Type B pancreatic cell (in vitro differentiated cells): ENCODE measurements at regions not wholly inside any gene's neighbourhood (a gene's known extent, or its start where the extent isn't known, plus 50 kb on each side); places are given as distances from the start of the nearest gene placed in this dataset.

Experiments used
- DNase-seq: peaks from one replicate; pipeline ENCODE4 v3.0.0; 2021; ENCODE audit warnings: mixed read lengths; ENCODE audit not compliant: unreplicated experiment; ENCODE audit errors: extremely low spot score
- H3K27ac Mint-ChIP-seq: 2 replicates; pipeline ENCODE4 v1.8.0; 2021; ENCODE audit warnings: mild to moderate bottlenecking, mixed read lengths
- H3K27me3 Mint-ChIP-seq: 2 replicates; pipeline ENCODE4 v1.8.0; 2021; ENCODE audit warnings: mixed read lengths
- H3K36me3 Mint-ChIP-seq: 2 replicates; pipeline ENCODE4 v1.8.0; 2021; ENCODE audit warnings: mixed read lengths
- H3K4me1 Mint-ChIP-seq: one replicate; pipeline ENCODE4 v1.8.0; 2021; ENCODE audit warnings: mixed read lengths; ENCODE audit not compliant: unreplicated experiment
- H3K4me3 Mint-ChIP-seq: 2 replicates; pipeline ENCODE4 v1.8.0; 2021; ENCODE audit warnings: mild to moderate bottlenecking, mixed read lengths
- H3K9me3 Mint-ChIP-seq: 2 replicates; pipeline ENCODE4 v1.8.0; 2021; ENCODE audit warnings: mixed read lengths
- TF ChIP-seq, protein P1 (sequence below): fragments of 200-600 bp; sonication (generic); conservative IDR thresholded peaks from 2 replicates; pipeline ENCODE4 v1.5.0; 2021; ENCODE audit warnings: antibody characterized with exemption, mild to moderate bottlenecking

DNA sequence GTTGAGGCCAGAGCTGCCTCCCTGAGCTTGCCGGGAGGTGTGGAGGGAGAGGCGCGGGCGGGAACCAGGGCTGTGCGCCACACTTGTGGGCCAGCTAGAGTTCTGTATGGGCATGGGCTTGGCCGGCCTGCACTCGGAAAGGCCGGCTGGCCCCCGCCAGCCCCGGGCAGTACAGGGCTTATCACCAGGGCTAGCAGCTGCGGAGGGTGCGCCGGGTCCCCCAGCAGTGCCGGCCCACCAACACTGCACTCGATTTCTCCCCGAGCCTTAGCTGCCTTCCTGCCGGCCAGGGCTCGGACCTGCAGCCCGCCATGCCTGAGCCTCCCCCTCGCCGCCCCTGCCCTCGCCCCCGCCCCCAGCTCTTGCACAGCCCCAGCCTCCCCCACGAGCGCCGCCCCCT is 472.7 kb downstream of the TFAP2A start:
- peaks cover 4% of the 10 kb centered on the region for H3K9me3 Mint-ChIP-seq
- no peaks in the 10 kb centered on the region for H3K36me3 Mint-ChIP-seq
- no peaks in the 10 kb centered on the region for H3K27me3 Mint-ChIP-seq
- H3K4me3 Mint-ChIP-seq: no peak overlapping the region
- no peak overlapping the region for H3K27ac Mint-ChIP-seq
- no peak for DNase-seq
- TF ChIP-seq, protein P1, sequence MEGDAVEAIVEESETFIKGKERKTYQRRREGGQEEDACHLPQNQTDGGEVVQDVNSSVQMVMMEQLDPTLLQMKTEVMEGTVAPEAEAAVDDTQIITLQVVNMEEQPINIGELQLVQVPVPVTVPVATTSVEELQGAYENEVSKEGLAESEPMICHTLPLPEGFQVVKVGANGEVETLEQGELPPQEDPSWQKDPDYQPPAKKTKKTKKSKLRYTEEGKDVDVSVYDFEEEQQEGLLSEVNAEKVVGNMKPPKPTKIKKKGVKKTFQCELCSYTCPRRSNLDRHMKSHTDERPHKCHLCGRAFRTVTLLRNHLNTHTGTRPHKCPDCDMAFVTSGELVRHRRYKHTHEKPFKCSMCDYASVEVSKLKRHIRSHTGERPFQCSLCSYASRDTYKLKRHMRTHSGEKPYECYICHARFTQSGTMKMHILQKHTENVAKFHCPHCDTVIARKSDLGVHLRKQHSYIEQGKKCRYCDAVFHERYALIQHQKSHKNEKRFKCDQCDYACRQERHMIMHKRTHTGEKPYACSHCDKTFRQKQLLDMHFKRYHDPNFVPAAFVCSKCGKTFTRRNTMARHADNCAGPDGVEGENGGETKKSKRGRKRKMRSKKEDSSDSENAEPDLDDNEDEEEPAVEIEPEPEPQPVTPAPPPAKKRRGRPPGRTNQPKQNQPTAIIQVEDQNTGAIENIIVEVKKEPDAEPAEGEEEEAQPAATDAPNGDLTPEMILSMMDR: no peak
- peaks cover 11% of the 10 kb centered on the region for H3K4me1 Mint-ChIP-seq

DNA sequence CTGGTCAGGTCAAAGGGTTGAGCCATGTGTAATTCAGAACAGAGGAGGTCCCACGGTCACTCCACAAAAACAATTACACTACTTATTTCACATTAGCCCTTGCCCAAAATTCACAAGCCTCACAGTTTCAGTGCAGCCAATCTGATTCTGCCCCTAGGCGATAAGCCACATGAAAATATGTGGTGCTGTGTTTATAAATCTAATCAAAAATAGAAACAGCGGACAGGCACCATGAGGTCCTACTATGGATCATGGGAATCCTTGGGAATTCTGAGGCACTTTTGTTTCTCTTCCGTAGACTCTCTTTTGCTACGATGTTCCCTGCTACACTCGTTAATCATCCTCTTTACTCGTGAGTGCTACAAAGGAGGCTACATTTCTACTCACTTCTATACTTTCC is 476.1 kb downstream of the TFAP2A start:
- H3K27ac Mint-ChIP-seq: no peak overlapping the region

DNA sequence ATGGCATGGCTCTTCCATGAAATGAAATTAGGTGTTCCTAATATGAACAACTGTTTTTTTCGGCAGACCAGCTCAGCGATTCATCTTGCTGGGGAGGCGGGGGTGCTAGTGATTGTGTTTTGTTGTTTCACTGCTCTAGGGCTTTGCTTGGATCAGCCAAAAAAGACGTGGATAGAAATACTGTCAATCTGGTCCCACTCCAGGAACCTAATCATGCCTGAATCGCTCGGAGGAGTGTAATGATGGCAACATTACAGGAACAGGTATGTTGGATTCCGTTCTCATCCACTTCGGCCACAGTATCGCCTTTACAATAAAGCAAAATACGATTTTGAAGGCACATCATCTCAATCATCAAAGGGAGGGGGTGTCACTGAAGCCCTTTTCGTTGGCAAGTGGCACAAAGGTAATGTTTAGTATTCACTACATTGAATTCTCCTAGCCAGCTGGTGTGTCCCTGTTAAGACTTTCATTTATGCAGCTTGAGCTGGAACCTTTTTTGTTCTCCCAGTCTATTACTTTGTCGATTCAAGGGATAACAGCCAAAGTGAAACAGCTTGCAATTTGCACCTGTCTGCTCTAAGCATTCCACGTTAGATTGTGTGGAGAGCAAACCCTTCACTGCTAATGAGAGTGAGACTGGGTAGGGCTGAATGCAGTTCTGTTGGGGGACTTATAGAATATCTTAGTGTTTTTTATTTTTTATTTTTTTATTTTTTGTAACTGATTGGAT is 477.7 kb downstream of the TFAP2A start:
- H3K27ac Mint-ChIP-seq: no peak overlapping the region
- H3K9me3 Mint-ChIP-seq: peaks cover 4% of the 10 kb centered on the region
- H3K4me1 Mint-ChIP-seq: peaks cover 23% of the 10 kb centered on the region
- no peaks in the 10 kb centered on the region for H3K36me3 Mint-ChIP-seq
- no peaks in the 10 kb centered on the region for H3K27me3 Mint-ChIP-seq
- TF ChIP-seq, protein P1: no peak
- DNase-seq: no peak
- H3K4me3 Mint-ChIP-seq: no peak overlapping the region

More for the DNA sequence above, 476.1 kb downstream of the TFAP2A start:
- H3K36me3 Mint-ChIP-seq: no peaks in the 10 kb centered on the region
- TF ChIP-seq, protein P1: no peak
- no peaks in the 10 kb centered on the region for H3K27me3 Mint-ChIP-seq
- DNase-seq: no peak
- peaks cover 23% of the 10 kb centered on the region for H3K4me1 Mint-ChIP-seq
- H3K9me3 Mint-ChIP-seq: peaks cover 4% of the 10 kb centered on the region
- no peak overlapping the region for H3K4me3 Mint-ChIP-seq

DNA sequence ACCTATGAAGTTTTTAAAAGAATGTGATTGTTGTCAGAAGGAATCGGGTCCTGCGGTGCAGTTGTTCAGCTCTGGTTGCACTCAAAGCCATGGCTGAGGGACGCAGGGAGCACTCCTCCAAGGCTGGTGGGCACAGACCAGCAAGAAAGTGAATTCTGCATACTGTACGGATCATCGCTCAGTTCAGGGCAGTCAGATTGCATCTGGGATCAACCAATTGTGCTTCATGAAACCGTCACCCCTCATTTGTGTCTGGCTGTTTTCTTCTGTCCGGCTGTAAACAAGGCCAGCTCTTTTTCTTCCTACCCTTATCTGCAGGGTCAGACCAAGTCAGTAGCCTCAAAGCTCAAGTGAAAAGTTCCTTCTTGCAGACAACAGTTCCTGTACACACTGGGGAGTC is 478.3 kb downstream of the TFAP2A start:
- Mint-ChIP-seq H3K9me3 (peaks cover 2% of the 10 kb centered on the region), H3K27me3 (no peaks in the 10 kb centered on the region), H3K4me3 (no peak overlapping the region), H3K4me1 (peaks cover 21% of the 10 kb centered on the region), H3K27ac (no peak overlapping the region), H3K36me3 (no peaks in the 10 kb centered on the region)
- TF ChIP-seq, protein P1: no peak
- no peak for DNase-seq

DNA sequence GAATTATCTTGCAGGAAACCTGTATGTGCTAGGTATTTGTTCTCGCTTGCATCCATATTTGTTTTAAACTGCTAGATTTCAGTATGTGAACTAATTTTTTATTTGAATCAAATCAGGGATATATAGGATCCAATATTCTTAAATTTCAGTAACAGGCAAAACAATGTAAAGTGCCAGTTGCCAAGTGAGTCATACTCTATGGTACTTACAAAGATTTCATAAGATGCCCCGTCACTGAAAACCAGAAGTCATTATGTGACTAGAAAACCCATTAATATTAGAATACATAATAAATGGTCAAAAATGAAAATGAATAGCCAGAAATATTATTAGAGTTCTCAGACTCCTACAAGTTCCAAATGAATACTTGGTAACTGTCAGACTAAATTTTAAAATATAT is 481.2 kb downstream of the TFAP2A start:
- peaks cover 6% of the 10 kb centered on the region for H3K9me3 Mint-ChIP-seq

More for the DNA sequence above, 481.2 kb downstream of the TFAP2A start:
- DNase-seq: no peak
- TF ChIP-seq, protein P1: no peak
- Mint-ChIP-seq H3K27me3 (no peaks in the 10 kb centered on the region), H3K4me1 (peaks cover 14% of the 10 kb centered on the region), H3K4me3 (no peak overlapping the region), H3K36me3 (no peaks in the 10 kb centered on the region), H3K27ac (no peak overlapping the region)
